CD4-positive, alpha-beta T cell treated with Interleukin-4 for 4 hours (primary cell): ENCODE measurements at regions not wholly inside any gene's neighbourhood (a gene's known extent, or its start where the extent isn't known, plus 50 kb on each side); places are given as distances from the start of the nearest gene placed in this dataset.
"Not testable (repeated sequence)": the region's sequence is repeated elsewhere in the genome, so short reads cannot be mapped to it uniquely, and the experiment has no call there.

Experiments used
- DNase-seq: peaks from one replicate; pipeline ENCODE4 v3.0.0-alpha.2; 2020

GRCh38 chrX:129071390-129071789 is 451.9 kb downstream of the SMARCA1 start:
- no peak for DNase-seq

GRCh38 chrX:129065895-129066294 is 457.4 kb downstream of the SMARCA1 start:
- no peak for DNase-seq

GRCh38 chrX:129058405-129058804 is 464.9 kb downstream of the SMARCA1 start:
- no peak for DNase-seq

GRCh38 chrX:129043138-129043537 is 480.2 kb downstream of the SMARCA1 start:
- no peak for DNase-seq

- no peak for DNase-seq
Observed at GRCh38 chrX:129041319-129041718, 482.0 kb downstream of the SMARCA1 start.

- DNase-seq, result no peak
Observed at GRCh38 chrX:129040124-129040523, 483.2 kb downstream of the SMARCA1 start.

- DNase-seq, result no peak
Observed at GRCh38 chrX:129039176-129039575, 484.1 kb downstream of the SMARCA1 start.

GRCh38 chrX:129037389-129037788 is 485.9 kb downstream of the SMARCA1 start:
- no peak for DNase-seq

GRCh38 chrX:129035180-129035579 is 488.1 kb downstream of the SMARCA1 start:
- no peak for DNase-seq

GRCh38 chrX:129034196-129034595 is 489.1 kb downstream of the SMARCA1 start:
- no peak for DNase-seq

- no peak for DNase-seq
Observed at GRCh38 chrX:129026202-129026601, 497.1 kb downstream of the SMARCA1 start.

GRCh38 chrX:129025376-129025775 is 497.9 kb downstream of the SMARCA1 start:
- no peak for DNase-seq

GRCh38 chrX:129019412-129019811 is 503.9 kb downstream of the SMARCA1 start:
- no peak for DNase-seq

- DNase-seq, result no peak
Observed at GRCh38 chrX:129015381-129015780, 507.9 kb downstream of the SMARCA1 start.

GRCh38 chrX:129013574-129013973 is 509.7 kb downstream of the SMARCA1 start:
- DNase-seq, result no peak

- DNase-seq, result no peak
Observed at GRCh38 chrX:129007631-129008030, 515.7 kb downstream of the SMARCA1 start.

GRCh38 chrX:129006491-129006890 is 516.8 kb downstream of the SMARCA1 start:
- no peak for DNase-seq

GRCh38 chrX:129000797-129001196 is 522.5 kb downstream of the SMARCA1 start:
- no peak for DNase-seq

GRCh38 chrX:129000018-129000417 is 523.3 kb downstream of the SMARCA1 start:
- DNase-seq, result no peak

- no peak for DNase-seq
Observed at GRCh38 chrX:128992107-128992971, 531.0 kb downstream of the SMARCA1 start.

GRCh38 chrX:128975745-128976144 is 547.5 kb downstream of the SMARCA1 start:
- DNase-seq, result no peak

- no peak for DNase-seq
Observed at GRCh38 chrX:128973033-128973432, 550.3 kb downstream of the SMARCA1 start.

GRCh38 chrX:128961290-128961689 is 562.0 kb downstream of the SMARCA1 start:
- DNase-seq, result no peak

- DNase-seq, result not testable (repeated sequence)
Observed at GRCh38 chrX:128954697-128955096, 568.6 kb downstream of the SMARCA1 start.

- no peak for DNase-seq
Observed at GRCh38 chrX:128931071-128931470, 592.2 kb downstream of the SMARCA1 start.
